HG03097 (cell line): ENCODE measurements at regions not wholly inside any gene's neighbourhood (a gene's known extent, or its start where the extent isn't known, plus 50 kb on each side); places are given as distances from the start of the nearest gene placed in this dataset.
A peak's percentile ranks its signal among the peaks of the same experiment; 100 is the strongest.
"Not testable (repeated sequence)": the region's sequence is repeated elsewhere in the genome, so short reads cannot be mapped to it uniquely, and the experiment has no call there.

Experiments
- ATAC-seq: cut with Tn5 transposase; IDR thresholded peaks from one replicate; pipeline ENCODE4 v1.9.1; 2021; ENCODE audit not compliant: unreplicated experiment, low FRiP score

GRCh38 chr18:60215432-60215831, 157.1 kb downstream of the MC4R start:
- no peak for ATAC-seq

- no peak for ATAC-seq
These were observed 163.5 kb downstream of the MC4R start for GRCh38 chr18:60209042-60209441.

- ATAC-seq = no peak
These were observed 169.9 kb downstream of the MC4R start for GRCh38 chr18:60202708-60203107.

- ATAC-seq = no peak
These were observed 172.0 kb downstream of the MC4R start for GRCh38 chr18:60200558-60200957.

- ATAC-seq = no peak
These were observed 173.1 kb downstream of the MC4R start for GRCh38 chr18:60199505-60199904.

GRCh38 chr18:60197671-60198462, 174.7 kb downstream of the MC4R start:
- ATAC-seq = no peak

- ATAC-seq = no peak
These were observed 175.6 kb downstream of the MC4R start for GRCh38 chr18:60196836-60197606.

- ATAC-seq = no peak
These were observed 178.8 kb downstream of the MC4R start for GRCh38 chr18:60193780-60194179.

- ATAC-seq = no peak
These were observed 180.6 kb downstream of the MC4R start for GRCh38 chr18:60191926-60192325.

GRCh38 chr18:60189856-60190255, 182.7 kb downstream of the MC4R start:
- no peak for ATAC-seq

- ATAC-seq = no peak
These were observed 183.6 kb downstream of the MC4R start for GRCh38 chr18:60188958-60189357.

GRCh38 chr18:60182223-60182622, 190.4 kb downstream of the MC4R start:
- no peak for ATAC-seq

- no peak for ATAC-seq
These were observed 191.9 kb downstream of the MC4R start for GRCh38 chr18:60180671-60181070.

GRCh38 chr18:60178224-60178623, 194.4 kb downstream of the MC4R start:
- ATAC-seq = not testable (repeated sequence)

GRCh38 chr18:60176259-60176658, 196.3 kb downstream of the MC4R start:
- ATAC-seq = no peak

- ATAC-seq = no peak
These were observed 197.7 kb downstream of the MC4R start for GRCh38 chr18:60174832-60175231.

GRCh38 chr18:60172030-60172429, 200.5 kb downstream of the MC4R start:
- no peak for ATAC-seq

- ATAC-seq = peak; percentile 97
These were observed 209.0 kb downstream of the MC4R start for GRCh38 chr18:60163622-60164021.

GRCh38 chr18:60162388-60162787, 210.2 kb downstream of the MC4R start:
- ATAC-seq = no peak

- no peak for ATAC-seq
These were observed 214.8 kb downstream of the MC4R start for GRCh38 chr18:60157810-60158209.

GRCh38 chr18:60153376-60153775, 219.2 kb downstream of the MC4R start:
- no peak for ATAC-seq

- no peak for ATAC-seq
These were observed 223.3 kb downstream of the MC4R start for GRCh38 chr18:60149316-60149715.
